SK-N-SH treated with all-trans-retinoic acid at 6 μM for 48 hours (cell line): ENCODE measurements at regions not wholly inside any gene's neighbourhood (a gene's known extent, or its start where the extent isn't known, plus 50 kb on each side); places are given as distances from the start of the nearest gene placed in this dataset.

Source experiments
- ATAC-seq: fragments of 200-7000 bp; cut with Tn5 transposase; 3 replicates; pipeline ENCODE4 v1.9.1; 2020; ENCODE audit warnings: mild to moderate bottlenecking, moderate library complexity
- BACH2 ChIP-seq: fragments of 250-450 bp; sonication (Bioruptor Pico); IDR thresholded peaks from 2 replicates; pipeline ENCODE4 v1.9.0; 2021; ENCODE audit warnings: mild to moderate bottlenecking, borderline replicate concordance
- CSDC2 ChIP-seq: fragments of 250-450 bp; sonication (Bioruptor Pico); IDR thresholded peaks from 2 replicates; pipeline ENCODE4 v1.5.0; 2020; ENCODE audit warnings: mild to moderate bottlenecking, moderate library complexity
- ESRRG ChIP-seq: fragments of 250-450 bp; sonication (Bioruptor Pico); IDR thresholded peaks from 2 replicates; pipeline ENCODE4 v1.6.1; 2021; ENCODE audit warnings: mild to moderate bottlenecking
- GLIS3 ChIP-seq: fragments of 250-450 bp; sonication (Bioruptor Pico); IDR thresholded peaks from 2 replicates; pipeline ENCODE4 v1.5.0; 2020; ENCODE audit warnings: mild to moderate bottlenecking, moderate library complexity
- ISL1 ChIP-seq: fragments of 250-450 bp; sonication (Bioruptor Pico); IDR thresholded peaks from 2 replicates; pipeline ENCODE4 v2.1.2; 2022; ENCODE audit warnings: mild to moderate bottlenecking, moderate library complexity
- OSR1 ChIP-seq: fragments of 250-450 bp; sonication (Bioruptor Pico); IDR thresholded peaks from 2 replicates; pipeline ENCODE4 v1.8.0; 2022; ENCODE audit warnings: moderate library complexity, mild to moderate bottlenecking, inconsistent platforms
- PPARA ChIP-seq: fragments of 250-450 bp; sonication (Bioruptor Pico); IDR thresholded peaks from 2 replicates; pipeline ENCODE4 v1.5.0; 2020; ENCODE audit warnings: mild to moderate bottlenecking, borderline replicate concordance
- RARB ChIP-seq: fragments of 250-450 bp; sonication (Bioruptor Pico); IDR thresholded peaks from 2 replicates; pipeline ENCODE4 v1.8.0; 2021; ENCODE audit warnings: mild to moderate bottlenecking, moderate library complexity
- SNAI2 ChIP-seq: fragments of 250-450 bp; sonication (Bioruptor Pico); IDR thresholded peaks from 2 replicates; pipeline ENCODE4 v1.5.0; 2020; ENCODE audit warnings: mild to moderate bottlenecking, moderate library complexity
- TCF4 ChIP-seq: fragments of 250-450 bp; sonication (Bioruptor Pico); IDR thresholded peaks from 2 replicates; pipeline ENCODE4 v1.8.0; 2021; ENCODE audit warnings: mild to moderate bottlenecking, moderate library complexity, borderline replicate concordance
- TOX ChIP-seq: fragments of 250-450 bp; sonication (Bioruptor Pico); IDR thresholded peaks from 2 replicates; pipeline ENCODE4 v1.8.0; 2021; ENCODE audit warnings: mild to moderate bottlenecking, moderate library complexity, borderline replicate concordance
- ZC3H10 ChIP-seq: fragments of 250-450 bp; sonication (Bioruptor Pico); IDR thresholded peaks from 2 replicates; pipeline ENCODE4 v1.5.1; 2021; ENCODE audit warnings: mild to moderate bottlenecking, moderate library complexity
- ZFP3 ChIP-seq: fragments of 250-450 bp; sonication (Bioruptor Pico); IDR thresholded peaks from 2 replicates; pipeline ENCODE4 v1.5.0; 2020; ENCODE audit warnings: mild to moderate bottlenecking, moderate library complexity
- ZFP30 ChIP-seq: fragments of 450-650 bp; formaldehyde crosslinking; IDR thresholded peaks from 2 replicates; pipeline ENCODE4 v1.5.0; 2022; ENCODE audit warnings: mild to moderate bottlenecking, moderate library complexity
- ZNF565 ChIP-seq: fragments of 450-650 bp; formaldehyde crosslinking; conservative IDR thresholded peaks from 2 replicates; pipeline ENCODE4 v1.5.0; 2020; ENCODE audit warnings: low read depth, mild to moderate bottlenecking, moderate library complexity
- ZNF70 ChIP-seq: fragments of 450-650 bp; formaldehyde crosslinking; IDR thresholded peaks from 2 replicates; pipeline ENCODE4 v1.5.0; 2020; ENCODE audit warnings: mild to moderate bottlenecking, moderate library complexity
- ZNF8 ChIP-seq: fragments of 450-650 bp; formaldehyde crosslinking; IDR thresholded peaks from 2 replicates; pipeline ENCODE4 v1.5.0; 2020; ENCODE audit warnings: mild to moderate bottlenecking, moderate library complexity
- TF ChIP-seq, protein P1 (sequence below): fragments of 250-450 bp; sonication (Bioruptor Pico); IDR thresholded peaks from 2 replicates; pipeline ENCODE4 v1.8.0; 2020; ENCODE audit warnings: mild to moderate bottlenecking, moderate library complexity, borderline replicate concordance
- TF ChIP-seq, protein P2 (sequence below): fragments of 250-450 bp; sonication (Bioruptor Pico); IDR thresholded peaks from 2 replicates; pipeline ENCODE4 v1.8.0; 2021; ENCODE audit warnings: low read depth, mild to moderate bottlenecking, moderate library complexity, borderline replicate concordance
- TF ChIP-seq, protein P3 (sequence below): fragments of 250-450 bp; sonication (Bioruptor Pico); IDR thresholded peaks from 2 replicates; pipeline ENCODE4 v1.5.1; 2021; ENCODE audit warnings: mild to moderate bottlenecking, moderate library complexity

DNA sequence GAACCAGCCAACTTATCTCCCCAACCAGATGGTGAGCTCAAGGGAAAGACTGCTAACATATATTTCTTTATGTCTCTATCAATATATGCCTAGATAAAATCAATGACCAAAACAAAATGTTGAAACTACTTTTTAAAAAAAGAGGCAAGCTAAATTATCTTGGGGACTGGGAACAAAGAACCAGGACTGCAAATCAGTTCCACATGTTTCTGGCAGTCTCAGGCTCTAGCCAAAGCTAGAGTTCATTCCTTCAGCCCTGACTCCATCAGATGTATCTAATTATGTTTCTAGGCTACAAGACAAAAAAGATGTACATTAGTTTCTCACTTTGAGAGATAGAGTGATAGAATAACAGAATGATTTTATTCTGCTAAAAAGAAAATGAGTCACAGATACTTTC, 1290.3 kb upstream of the SORCS1 start (continued):
- TF ChIP-seq, protein P1, sequence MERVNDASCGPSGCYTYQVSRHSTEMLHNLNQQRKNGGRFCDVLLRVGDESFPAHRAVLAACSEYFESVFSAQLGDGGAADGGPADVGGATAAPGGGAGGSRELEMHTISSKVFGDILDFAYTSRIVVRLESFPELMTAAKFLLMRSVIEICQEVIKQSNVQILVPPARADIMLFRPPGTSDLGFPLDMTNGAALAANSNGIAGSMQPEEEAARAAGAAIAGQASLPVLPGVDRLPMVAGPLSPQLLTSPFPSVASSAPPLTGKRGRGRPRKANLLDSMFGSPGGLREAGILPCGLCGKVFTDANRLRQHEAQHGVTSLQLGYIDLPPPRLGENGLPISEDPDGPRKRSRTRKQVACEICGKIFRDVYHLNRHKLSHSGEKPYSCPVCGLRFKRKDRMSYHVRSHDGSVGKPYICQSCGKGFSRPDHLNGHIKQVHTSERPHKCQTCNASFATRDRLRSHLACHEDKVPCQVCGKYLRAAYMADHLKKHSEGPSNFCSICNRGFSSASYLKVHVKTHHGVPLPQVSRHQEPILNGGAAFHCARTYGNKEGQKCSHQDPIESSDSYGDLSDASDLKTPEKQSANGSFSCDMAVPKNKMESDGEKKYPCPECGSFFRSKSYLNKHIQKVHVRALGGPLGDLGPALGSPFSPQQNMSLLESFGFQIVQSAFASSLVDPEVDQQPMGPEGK (CRISPR knock-in tag) = no peak
- TF ChIP-seq SNAI2 (CRISPR knock-in tag) (0 out of 2 replicates have a peak, but pooled peaks have one; percentile 77), ZNF565 (CRISPR knock-in tag) (no peak), ZNF8 (no peak), ZFP3 (CRISPR knock-in tag) (no peak), ZNF70 (CRISPR knock-in tag) (no peak), CSDC2 (CRISPR knock-in tag) (no peak), TOX (CRISPR knock-in tag) (no peak)

DNA sequence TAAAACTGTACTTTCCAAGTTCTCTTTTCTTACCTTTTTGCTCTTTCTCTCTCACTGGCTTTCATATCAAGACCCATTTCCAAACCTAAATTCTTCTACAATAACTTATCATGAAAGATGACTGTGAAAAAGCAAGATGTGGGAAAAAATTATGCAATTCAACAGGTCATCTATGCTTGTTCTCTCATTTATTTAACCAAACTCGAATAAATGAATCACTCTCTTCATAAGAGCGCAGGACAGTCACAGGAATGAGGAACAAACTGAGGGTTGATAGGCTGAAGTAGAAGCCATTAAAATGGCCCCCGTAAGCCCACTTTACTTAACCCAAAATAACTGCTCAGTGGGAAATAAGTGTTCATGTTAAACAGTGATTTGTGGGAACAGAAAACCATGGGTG, 1289.7 kb upstream of the SORCS1 start:
- ATAC-seq = no peak
- TF ChIP-seq TCF4 (CRISPR knock-in tag) (no peak), CSDC2 (CRISPR knock-in tag) (no peak), RARB (CRISPR knock-in tag) (no peak), ZC3H10 (no peak), ZNF565 (CRISPR knock-in tag) (no peak)
- TF ChIP-seq, protein P1 (CRISPR knock-in tag) = no peak
- TF ChIP-seq, protein P2, sequence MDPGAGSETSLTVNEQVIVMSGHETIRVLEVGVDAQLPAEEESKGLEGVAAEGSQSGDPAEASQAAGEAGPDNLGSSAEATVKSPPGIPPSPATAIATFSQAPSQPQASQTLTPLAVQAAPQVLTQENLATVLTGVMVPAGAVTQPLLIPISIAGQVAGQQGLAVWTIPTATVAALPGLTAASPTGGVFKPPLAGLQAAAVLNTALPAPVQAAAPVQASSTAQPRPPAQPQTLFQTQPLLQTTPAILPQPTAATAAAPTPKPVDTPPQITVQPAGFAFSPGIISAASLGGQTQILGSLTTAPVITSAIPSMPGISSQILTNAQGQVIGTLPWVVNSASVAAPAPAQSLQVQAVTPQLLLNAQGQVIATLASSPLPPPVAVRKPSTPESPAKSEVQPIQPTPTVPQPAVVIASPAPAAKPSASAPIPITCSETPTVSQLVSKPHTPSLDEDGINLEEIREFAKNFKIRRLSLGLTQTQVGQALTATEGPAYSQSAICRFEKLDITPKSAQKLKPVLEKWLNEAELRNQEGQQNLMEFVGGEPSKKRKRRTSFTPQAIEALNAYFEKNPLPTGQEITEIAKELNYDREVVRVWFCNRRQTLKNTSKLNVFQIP (CRISPR knock-in tag) = no peak

DNA sequence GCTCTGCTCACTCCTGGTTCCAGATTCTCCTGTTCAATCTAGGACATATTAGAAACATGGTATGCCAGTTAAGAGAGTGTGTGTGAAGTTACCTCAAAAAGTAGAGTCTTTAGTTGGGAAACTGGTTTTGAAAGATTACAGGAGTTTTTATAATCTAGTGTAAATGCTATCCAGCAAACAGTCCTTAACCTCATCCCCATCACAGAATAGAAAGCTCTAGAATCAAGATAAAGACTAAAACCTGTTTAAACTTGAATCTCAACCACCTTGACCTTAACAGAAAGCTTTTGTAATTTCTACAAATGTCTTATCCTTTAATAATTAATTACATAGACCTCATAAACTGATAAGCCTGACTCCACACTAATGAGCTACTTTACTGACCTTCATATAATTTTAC, 1288.7 kb upstream of the SORCS1 start:
- no peak for ATAC-seq
- TF ChIP-seq, protein P2 (CRISPR knock-in tag) = no peak
- TF ChIP-seq, protein P3, sequence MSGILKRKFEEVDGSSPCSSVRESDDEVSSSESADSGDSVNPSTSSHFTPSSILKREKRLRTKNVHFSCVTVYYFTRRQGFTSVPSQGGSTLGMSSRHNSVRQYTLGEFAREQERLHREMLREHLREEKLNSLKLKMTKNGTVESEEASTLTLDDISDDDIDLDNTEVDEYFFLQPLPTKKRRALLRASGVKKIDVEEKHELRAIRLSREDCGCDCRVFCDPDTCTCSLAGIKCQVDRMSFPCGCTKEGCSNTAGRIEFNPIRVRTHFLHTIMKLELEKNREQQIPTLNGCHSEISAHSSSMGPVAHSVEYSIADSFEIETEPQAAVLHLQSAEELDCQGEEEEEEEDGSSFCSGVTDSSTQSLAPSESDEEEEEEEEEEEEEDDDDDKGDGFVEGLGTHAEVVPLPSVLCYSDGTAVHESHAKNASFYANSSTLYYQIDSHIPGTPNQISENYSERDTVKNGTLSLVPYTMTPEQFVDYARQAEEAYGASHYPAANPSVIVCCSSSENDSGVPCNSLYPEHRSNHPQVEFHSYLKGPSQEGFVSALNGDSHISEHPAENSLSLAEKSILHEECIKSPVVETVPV (CRISPR knock-in tag) = no peak
- no peak for TF ChIP-seq PPARA (CRISPR knock-in tag)
- no peak for TF ChIP-seq GLIS3 (CRISPR knock-in tag)
- no peak for TF ChIP-seq ISL1 (CRISPR knock-in tag)
- no peak for TF ChIP-seq RARB (CRISPR knock-in tag)
- TF ChIP-seq ZNF8 = no peak
- TF ChIP-seq ZNF70 (CRISPR knock-in tag) = no peak

DNA sequence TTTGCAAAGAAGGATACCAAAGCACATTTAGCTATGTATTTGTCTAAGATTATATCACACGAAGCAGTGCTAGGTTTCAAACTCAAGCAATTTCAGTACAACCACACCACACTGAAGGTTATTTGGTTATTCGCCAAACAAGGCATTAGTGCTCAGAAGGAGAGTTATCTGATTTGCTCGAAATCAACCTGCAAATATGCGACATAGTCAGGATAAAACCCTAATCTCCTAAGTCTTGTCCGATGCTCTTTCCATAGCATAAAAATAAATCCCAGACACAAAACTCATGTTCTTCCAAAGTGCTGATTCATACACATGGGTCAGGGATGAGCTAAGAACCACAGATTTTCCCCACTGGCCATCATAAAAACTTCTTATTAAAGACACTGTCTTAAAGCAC, 1288.0 kb upstream of the SORCS1 start:
- TF ChIP-seq BACH2 (CRISPR knock-in tag) (no peak), TCF4 (CRISPR knock-in tag) (no peak), ISL1 (CRISPR knock-in tag) (peak; percentile 81), ESRRG (no peak), RARB (CRISPR knock-in tag) (no peak), OSR1 (no peak), ZFP30 (CRISPR knock-in tag) (no peak)
- TF ChIP-seq, protein P1 (CRISPR knock-in tag) = no peak
- peak; percentile 45 for ATAC-seq
